Esophagus muscularis mucosa (tissue), 4 donors: ENCODE measurements at regions not wholly inside any gene's neighbourhood (a gene's known extent, or its start where the extent isn't known, plus 50 kb on each side); places are given as distances from the start of the nearest gene placed in this dataset.

ENCODE experiments used
- DNase-seq: peaks from one replicate; pipeline ENCODE4 v3.0.0-alpha.2; 2017; ENCODE audit errors: extremely low spot score
- H3K27ac ChIP-seq, 4 donors: fragments of 200-600 bp; sonication (generic); replicated peaks in 1 of 4; 1 replicate in 3 of 4; 2 replicates in 1 of 4; pipeline ENCODE4 v1.5.1; 2016 to 2019; ENCODE audit warnings: mild to moderate bottlenecking in 1 of 4
- H3K27me3 ChIP-seq, 4 donors: fragments of 200-600 bp; sonication (generic); one replicate each; pipeline versions ENCODE4 v1.5.1 to v1.6.0; 2016 to 2019
- H3K36me3 ChIP-seq, 4 donors: fragments of 200-600 bp; sonication (generic); one replicate each; pipeline ENCODE4 v1.5.1; 2016 to 2019
- H3K4me1 ChIP-seq, 4 donors: fragments of 200-600 bp; sonication (generic); one replicate each; pipeline ENCODE4 v1.5.1; 2016 to 2019
- H3K4me3 ChIP-seq, 4 donors: fragments of 200-600 bp; sonication (generic); 1 replicate in 2 of 4; 2 replicates in 2 of 4; pipeline ENCODE4 v1.5.1; 2016 to 2019; ENCODE audit warnings: mild to moderate bottlenecking in 4 of 4, moderate library complexity in 1 of 4
- H3K9me3 ChIP-seq, 4 donors: fragments of 200-600 bp; sonication (generic); 1 replicate in 3 of 4; 2 replicates in 1 of 4; pipeline ENCODE4 v1.5.1; 2016 to 2019
- CTCF ChIP-seq, 3 experiments: fragments of 200-600 bp in 2 of 3; fragments of 450-650 bp in 1 of 3; sonication (generic) in 2 of 3; IDR thresholded peaks; one replicate each; pipeline ENCODE4 v1.5.1; 2017 to 2019; ENCODE audit warnings: antibody characterized with exemption in 3 of 3, mild to moderate bottlenecking in 2 of 3, moderate library complexity in 1 of 3
- EP300 ChIP-seq: sonication (generic); formaldehyde crosslinking; IDR thresholded peaks from one replicate; pipeline ENCODE4 v1.6.1; 2017; ENCODE audit warnings: antibody characterized with exemption
- POLR2A ChIP-seq: fragments of 450-650 bp; IDR thresholded peaks from one replicate; pipeline ENCODE4 v1.6.1; 2017; ENCODE audit warnings: antibody characterized with exemption, moderate library complexity, mild to moderate bottlenecking, low read depth
- POLR2AphosphoS5 ChIP-seq, 2 donors: sonication (generic); formaldehyde crosslinking; IDR thresholded peaks; one replicate each; pipeline ENCODE4 v1.6.1; 2017; ENCODE audit warnings: antibody characterized with exemption in 2 of 2
- WGBS: methylation state at CpG from one replicate; pipeline ENCODE4 v1.1.5; 2018; 5-methylcytosine and 5-hydroxymethylcytosine counted together
- intact Hi-C: fragments of 100-400 bp; cut with DNase I; formaldehyde crosslinking; loops from one replicate; pipeline ENCODE4 v1.15.1; 2023

GRCh38 chr11:27183672-27184457 is 143.2 kb downstream of the BBOX1 start:
- no peak overlapping the region for H3K4me3 ChIP-seq
- WGBS, result 32% methylated on average over 6 of the region's 6 CpGs
- DNase-seq, result no peak
- no peak overlapping the region for H3K27ac ChIP-seq
- H3K27me3 ChIP-seq, result no peaks in the 10 kb centered on the region
- TF ChIP-seq CTCF (IDR thresholded peaks at IDR 0.05) (peak; percentile 71 to 75 (median 73)), EP300 (no peak)
- peaks cover 0 to 8% (median 6%) of the 10 kb centered on the region in 4 donors for H3K4me1 ChIP-seq
- H3K9me3 ChIP-seq, result no peaks in the 10 kb centered on the region
- intact Hi-C loops, result loop anchor here (2.0 to 10.0 kb wide), 3 partner anchors 113 to 303 kb away; partner anchors contain the start of gene CCDC34
- no peaks in the 10 kb centered on the region for H3K36me3 ChIP-seq

- intact Hi-C loops, result no loop called here
- Histone ChIP-seq H3K36me3 (no peaks in the 10 kb centered on the region), H3K9me3 (no peaks in the 10 kb centered on the region), H3K4me1 (peaks cover 0 to 16% (median 15%) of the 10 kb centered on the region in 4 donors), H3K27ac (no peak overlapping the region), H3K27me3 (no peaks in the 10 kb centered on the region), H3K4me3 (no peak overlapping the region)
- WGBS, result 96% methylated on average over 3 of the region's 3 CpGs
- TF ChIP-seq POLR2A (no peak), EP300 (no peak), CTCF (IDR thresholded peaks at IDR 0.05) (no peak), POLR2AphosphoS5 (IDR thresholded peaks at IDR 0.05) (no peak)
- no peak for DNase-seq
Observed at GRCh38 chr11:27179334-27179733, 138.7 kb downstream of the BBOX1 start.

DNA sequence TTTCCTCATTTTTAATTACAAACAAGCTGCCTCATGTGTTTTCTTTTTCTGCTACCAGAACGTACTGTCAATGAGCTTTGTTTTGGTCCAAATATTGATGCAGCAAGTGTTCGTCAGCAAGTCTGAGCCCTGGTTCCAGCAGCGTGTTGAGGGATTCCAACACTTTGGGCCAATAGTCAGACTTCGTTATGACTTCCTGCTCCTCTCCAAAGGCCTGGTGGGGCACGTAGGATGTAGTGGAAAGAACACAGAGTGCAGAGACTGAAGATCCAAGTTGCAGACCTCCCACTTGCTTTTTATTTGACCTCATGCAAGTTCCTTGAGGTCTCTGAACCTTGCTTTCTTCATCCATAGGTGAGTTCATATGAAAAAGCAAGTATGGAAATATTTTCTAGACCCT is 138.2 kb downstream of the BBOX1 start:
- H3K27me3 ChIP-seq, result no peaks in the 10 kb centered on the region
- peaks cover 0 to 16% (median 15%) of the 10 kb centered on the region in 4 donors for H3K4me1 ChIP-seq
- TF ChIP-seq CTCF (IDR thresholded peaks at IDR 0.05) (no peak), POLR2AphosphoS5 (IDR thresholded peaks at IDR 0.05) (no peak), POLR2A (no peak), EP300 (no peak)
- DNase-seq, result no peak
- no peaks in the 10 kb centered on the region for H3K9me3 ChIP-seq
- intact Hi-C loops, result no loop called here
- 83% methylated on average over 5 of the region's 5 CpGs for WGBS
- H3K4me3 ChIP-seq, result no peak overlapping the region
- H3K27ac ChIP-seq, result no peak overlapping the region
- no peaks in the 10 kb centered on the region for H3K36me3 ChIP-seq
